ENCODE measurements at regions not wholly inside any gene's neighbourhood (a gene's known extent, or its start where the extent isn't known, plus 50 kb on each side); places are given as distances from the start of the nearest gene placed in this dataset.

DNA sequence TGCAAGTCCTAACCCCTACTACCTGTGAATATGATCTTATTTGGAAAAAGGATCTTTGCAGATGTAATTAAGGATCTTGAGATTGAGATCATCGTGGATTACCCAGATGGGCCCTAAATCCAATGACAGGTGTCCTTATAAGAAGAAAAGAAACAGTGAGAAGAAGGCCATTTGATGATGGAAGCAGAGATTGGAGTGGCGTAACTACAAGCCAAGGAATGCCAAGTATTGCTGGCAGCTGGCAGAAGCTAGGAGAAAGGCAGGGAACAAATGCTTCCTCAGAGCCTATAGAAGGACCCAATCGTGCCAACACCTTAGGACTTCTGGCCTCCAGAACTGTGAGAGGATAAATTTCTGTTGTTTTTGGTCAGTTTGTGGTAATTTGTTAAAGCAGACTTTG, 70.1 kb upstream of the PALM2AKAP2 start:
- Mint-ChIP-seq H3K4me3 (no peak overlapping the region), H3K27ac (no peak overlapping the region), H3K4me1 (no peaks in the 10 kb centered on the region), H3K36me3 (ENCODE audit: low read depth) (no peaks in the 10 kb centered on the region), H3K27me3 (ENCODE audit: insufficient read depth) (peaks cover 6% of the 10 kb centered on the region), H3K9me3 (no peaks in the 10 kb centered on the region)
- no peaks in the 10 kb centered on the region for H3K36me3 ChIP-seq (ENCODE audit: control insufficient read depth, insufficient read depth, low read length)
- H3K9me3 ChIP-seq (ENCODE audit: control insufficient read depth, low read length), result no peaks in the 10 kb centered on the region
- H3K9ac ChIP-seq (ENCODE audit: extremely low read depth, low read length, poor library complexity, severe bottlenecking), result no peak overlapping the region
- H3K27ac ChIP-seq (ENCODE audit: low read depth, low read length), result no peak overlapping the region
- DNase-seq, result no peak
- H3K4me1 ChIP-seq (ENCODE audit: control insufficient read depth, insufficient read depth, low read length), result no peaks in the 10 kb centered on the region
- H3K4me3 ChIP-seq (ENCODE audit: low read length), result no peak overlapping the region
- 90 to 94% methylated on average over 2 to 3 of the region's 3 CpGs for WGBS, 2 experiments (ENCODE audit: insufficient coverage in 1 of 2, insufficient read length in 1 of 2)
- TF ChIP-seq, protein P1, sequence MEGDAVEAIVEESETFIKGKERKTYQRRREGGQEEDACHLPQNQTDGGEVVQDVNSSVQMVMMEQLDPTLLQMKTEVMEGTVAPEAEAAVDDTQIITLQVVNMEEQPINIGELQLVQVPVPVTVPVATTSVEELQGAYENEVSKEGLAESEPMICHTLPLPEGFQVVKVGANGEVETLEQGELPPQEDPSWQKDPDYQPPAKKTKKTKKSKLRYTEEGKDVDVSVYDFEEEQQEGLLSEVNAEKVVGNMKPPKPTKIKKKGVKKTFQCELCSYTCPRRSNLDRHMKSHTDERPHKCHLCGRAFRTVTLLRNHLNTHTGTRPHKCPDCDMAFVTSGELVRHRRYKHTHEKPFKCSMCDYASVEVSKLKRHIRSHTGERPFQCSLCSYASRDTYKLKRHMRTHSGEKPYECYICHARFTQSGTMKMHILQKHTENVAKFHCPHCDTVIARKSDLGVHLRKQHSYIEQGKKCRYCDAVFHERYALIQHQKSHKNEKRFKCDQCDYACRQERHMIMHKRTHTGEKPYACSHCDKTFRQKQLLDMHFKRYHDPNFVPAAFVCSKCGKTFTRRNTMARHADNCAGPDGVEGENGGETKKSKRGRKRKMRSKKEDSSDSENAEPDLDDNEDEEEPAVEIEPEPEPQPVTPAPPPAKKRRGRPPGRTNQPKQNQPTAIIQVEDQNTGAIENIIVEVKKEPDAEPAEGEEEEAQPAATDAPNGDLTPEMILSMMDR (conservative IDR thresholded peaks at IDR 0.05), result no peak
- no peaks in the 10 kb centered on the region for H3K27me3 ChIP-seq (ENCODE audit: control insufficient read depth, insufficient read depth, low read length, poor library complexity, severe bottlenecking)

GRCh38 chr9:109710830-109711229, 69.2 kb upstream of the PALM2AKAP2 start:
- no peaks in the 10 kb centered on the region for H3K4me1 Mint-ChIP-seq
- H3K9me3 Mint-ChIP-seq, result no peaks in the 10 kb centered on the region
- Histone ChIP-seq H3K27ac (ENCODE audit: low read depth, low read length) (no peak overlapping the region), H3K4me1 (ENCODE audit: control insufficient read depth, insufficient read depth, low read length) (no peaks in the 10 kb centered on the region), H3K36me3 (ENCODE audit: control insufficient read depth, insufficient read depth, low read length) (no peaks in the 10 kb centered on the region), H3K9ac (ENCODE audit: extremely low read depth, low read length, poor library complexity, severe bottlenecking) (no peak overlapping the region), H3K4me3 (ENCODE audit: low read length) (no peak overlapping the region), H3K27me3 (ENCODE audit: control insufficient read depth, insufficient read depth, low read length, poor library complexity, severe bottlenecking) (no peaks in the 10 kb centered on the region), H3K9me3 (ENCODE audit: control insufficient read depth, low read length) (no peaks in the 10 kb centered on the region)
- no peak for DNase-seq
- TF ChIP-seq, protein P1 (conservative IDR thresholded peaks at IDR 0.05), result no peak
- H3K27ac Mint-ChIP-seq, result no peak overlapping the region
- H3K4me3 Mint-ChIP-seq, result no peak overlapping the region
- no peaks in the 10 kb centered on the region for H3K36me3 Mint-ChIP-seq (ENCODE audit: low read depth)
- peaks cover 3% of the 10 kb centered on the region for H3K27me3 Mint-ChIP-seq (ENCODE audit: insufficient read depth)
- 85 to 100% methylated on average over 1 of the region's 1 CpG for WGBS, 2 experiments (ENCODE audit: insufficient coverage in 1 of 2, insufficient read length in 1 of 2)

DNA sequence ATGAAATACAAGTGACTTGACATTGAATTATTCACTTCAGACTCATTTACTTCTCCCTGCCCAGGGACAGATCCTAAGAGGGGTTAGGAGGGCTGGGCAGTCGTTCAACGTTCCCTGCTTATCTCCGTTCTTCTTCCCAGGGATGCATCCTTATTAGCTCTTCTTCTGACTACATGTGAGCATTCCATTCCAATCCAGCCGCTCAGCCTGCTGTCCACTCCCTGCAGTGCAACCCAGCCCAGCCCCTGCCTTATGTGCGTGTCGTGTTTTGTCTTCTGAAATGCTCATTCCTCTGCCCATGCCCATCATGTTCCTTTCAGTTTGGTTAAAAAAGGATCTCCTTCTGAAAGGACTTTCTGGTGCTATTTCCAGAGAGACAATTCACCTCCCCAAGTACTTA, 64.7 kb upstream of the PALM2AKAP2 start:
- H3K27me3 Mint-ChIP-seq (ENCODE audit: insufficient read depth), result peaks cover 3% of the 10 kb centered on the region
- no peaks in the 10 kb centered on the region for H3K4me1 Mint-ChIP-seq
- H3K27ac Mint-ChIP-seq, result no peak overlapping the region
- Histone ChIP-seq H3K9ac (ENCODE audit: extremely low read depth, low read length, poor library complexity, severe bottlenecking) (no peak overlapping the region), H3K36me3 (ENCODE audit: control insufficient read depth, insufficient read depth, low read length) (no peaks in the 10 kb centered on the region), H3K27me3 (ENCODE audit: control insufficient read depth, insufficient read depth, low read length, poor library complexity, severe bottlenecking) (no peaks in the 10 kb centered on the region), H3K27ac (ENCODE audit: low read depth, low read length) (no peak overlapping the region), H3K4me3 (ENCODE audit: low read length) (no peak overlapping the region), H3K4me1 (ENCODE audit: control insufficient read depth, insufficient read depth, low read length) (no peaks in the 10 kb centered on the region), H3K9me3 (ENCODE audit: control insufficient read depth, low read length) (no peaks in the 10 kb centered on the region)
- TF ChIP-seq, protein P1 (conservative IDR thresholded peaks at IDR 0.05), result no peak
- 71 to 76% methylated on average over 3 to 6 of the region's 6 CpGs for WGBS, 2 experiments (ENCODE audit: insufficient coverage in 1 of 2, insufficient read length in 1 of 2)
- H3K4me3 Mint-ChIP-seq, result no peak overlapping the region
- no peaks in the 10 kb centered on the region for H3K9me3 Mint-ChIP-seq
- DNase-seq, result no peak
- H3K36me3 Mint-ChIP-seq (ENCODE audit: low read depth), result no peaks in the 10 kb centered on the region
